GM21737 (cell line): ENCODE measurements at regions not wholly inside any gene's neighbourhood (a gene's known extent, or its start where the extent isn't known, plus 50 kb on each side); places are given as distances from the start of the nearest gene placed in this dataset.
A peak's percentile ranks its signal among the peaks of the same experiment; 100 is the strongest.

Experiments used
- ATAC-seq: cut with Tn5 transposase; IDR thresholded peaks from one replicate; pipeline ENCODE4 v1.9.1; 2021; ENCODE audit warnings: mild to moderate bottlenecking, moderate library complexity; ENCODE audit not compliant: unreplicated experiment

GRCh38 chr5:89380635-89381034 lies 497.7 kb upstream of the MEF2C start:
- ATAC-seq, result no peak

- no peak for ATAC-seq
Observed at GRCh38 chr5:89377767-89378455, 494.9 kb upstream of the MEF2C start.

- no peak for ATAC-seq
Observed at GRCh38 chr5:89374818-89375521, 492.0 kb upstream of the MEF2C start.

GRCh38 chr5:89374144-89374784 lies 491.3 kb upstream of the MEF2C start:
- ATAC-seq, result no peak

- no peak for ATAC-seq
Observed at GRCh38 chr5:89372176-89372575, 489.2 kb upstream of the MEF2C start.

GRCh38 chr5:89371646-89372045 lies 488.7 kb upstream of the MEF2C start:
- ATAC-seq, result no peak

GRCh38 chr5:89359046-89359445 lies 476.1 kb upstream of the MEF2C start:
- no peak for ATAC-seq

GRCh38 chr5:89353837-89354551 lies 471.0 kb upstream of the MEF2C start:
- ATAC-seq, result peak; percentile 56

- no peak for ATAC-seq
Observed at GRCh38 chr5:89351975-89352374, 469.0 kb upstream of the MEF2C start.

GRCh38 chr5:89351222-89351621 lies 468.2 kb upstream of the MEF2C start:
- no peak for ATAC-seq

GRCh38 chr5:89350684-89351083 lies 467.7 kb upstream of the MEF2C start:
- ATAC-seq, result no peak

GRCh38 chr5:89349246-89349980 lies 466.4 kb upstream of the MEF2C start:
- no peak for ATAC-seq

GRCh38 chr5:89346573-89346972 lies 463.6 kb upstream of the MEF2C start:
- no peak for ATAC-seq

GRCh38 chr5:89343666-89344065 lies 460.7 kb upstream of the MEF2C start:
- ATAC-seq, result peak; percentile 86

GRCh38 chr5:89342106-89342876 lies 459.3 kb upstream of the MEF2C start:
- ATAC-seq, result no peak

GRCh38 chr5:89338935-89339334 lies 456.0 kb upstream of the MEF2C start:
- no peak for ATAC-seq

GRCh38 chr5:89336111-89336510 lies 453.1 kb upstream of the MEF2C start:
- no peak for ATAC-seq

GRCh38 chr5:89330140-89330539 lies 447.2 kb upstream of the MEF2C start:
- no peak for ATAC-seq

GRCh38 chr5:89327608-89328007 lies 444.6 kb upstream of the MEF2C start:
- no peak for ATAC-seq

- no peak for ATAC-seq
Observed at GRCh38 chr5:89324990-89325389, 442.0 kb upstream of the MEF2C start.
